Neural progenitor cell (in vitro differentiated cells): ENCODE measurements at regions not wholly inside any gene's neighbourhood (a gene's known extent, or its start where the extent isn't known, plus 50 kb on each side); places are given as distances from the start of the nearest gene placed in this dataset.

Source experiments
- DNase-seq: peaks from one replicate; pipeline ENCODE4 v3.0.0-alpha.2; 2016; ENCODE audit warnings: low spot score
- H2AFZ ChIP-seq: fragments of 200-600 bp; sonication (generic); replicated peaks from 2 replicates; pipeline ENCODE4 v1.6.1; 2016; ENCODE audit warnings: antibody characterized with exemption
- H3F3A ChIP-seq: fragments of 200-600 bp; sonication (generic); 2 replicates; pipeline ENCODE4 v1.6.1; 2016; ENCODE audit warnings: antibody characterized with exemption, low read depth
- H3K27ac ChIP-seq: fragments of 200-600 bp; sonication (generic); 2 replicates; pipeline ENCODE4 v1.5.1; 2016; ENCODE audit warnings: mild to moderate bottlenecking
- H3K27me3 ChIP-seq: fragments of 200-600 bp; sonication (generic); 2 replicates; pipeline ENCODE4 v1.6.1; 2016; ENCODE audit warnings: mild to moderate bottlenecking, moderate library complexity
- H3K36me3 ChIP-seq: fragments of 200-600 bp; sonication (generic); 2 replicates; pipeline ENCODE4 v1.5.1; 2016
- H3K4me1 ChIP-seq: fragments of 200-600 bp; sonication (generic); 2 replicates; pipeline ENCODE4 v1.6.1; 2016; ENCODE audit warnings: mixed run types
- H3K4me2 ChIP-seq: fragments of 200-600 bp; sonication (generic); 2 replicates; pipeline ENCODE4 v1.6.1; 2016
- H3K4me3 ChIP-seq: fragments of 200-600 bp; sonication (generic); 2 replicates; pipeline ENCODE4 v1.5.1; 2016
- H3K79me2 ChIP-seq: fragments of 200-600 bp; sonication (generic); 2 replicates; pipeline ENCODE4 v1.6.1; 2016; ENCODE audit warnings: low read depth
- H3K9ac ChIP-seq: fragments of 200-600 bp; sonication (generic); 2 replicates; pipeline ENCODE4 v1.6.1; 2016
- H3K9me3 ChIP-seq: fragments of 200-600 bp; sonication (generic); 2 replicates; pipeline ENCODE4 v1.5.1; 2016; ENCODE audit warnings: low read depth
- H4K20me1 ChIP-seq: fragments of 200-600 bp; sonication (generic); 2 replicates; pipeline ENCODE4 v1.6.1; 2016; ENCODE audit warnings: low read depth
- H3K27ac Mint-ChIP-seq: 3 replicates; pipeline ENCODE4 v1.8.0; 2021; ENCODE audit warnings: mixed read lengths
- H3K27me3 Mint-ChIP-seq: 2 replicates; pipeline ENCODE4 v1.8.0; 2022; ENCODE audit warnings: low read depth, mild to moderate bottlenecking, inconsistent platforms, moderate library complexity, mixed read lengths; ENCODE audit not compliant: insufficient read depth
- H3K36me3 Mint-ChIP-seq: 3 replicates; pipeline ENCODE4 v1.8.0; 2021; ENCODE audit warnings: mixed read lengths
- H3K4me1 Mint-ChIP-seq: 3 replicates; pipeline ENCODE4 v1.8.0; 2021; ENCODE audit warnings: mixed read lengths
- H3K4me3 Mint-ChIP-seq: 3 replicates; pipeline ENCODE4 v1.8.0; 2021; ENCODE audit warnings: mild to moderate bottlenecking, moderate library complexity, mixed read lengths
- H3K9me3 Mint-ChIP-seq: 3 replicates; pipeline ENCODE4 v1.8.0; 2020; ENCODE audit warnings: mixed read lengths
- EZH2 ChIP-seq: fragments of 200-600 bp; sonication (generic); IDR thresholded peaks from 2 replicates; pipeline ENCODE4 v1.6.1; 2017; ENCODE audit warnings: antibody characterized with exemption, mild to moderate bottlenecking, moderate library complexity
- EZH2phosphoT487 ChIP-seq: fragments of 200-600 bp; sonication (generic); IDR thresholded peaks from 2 replicates; pipeline ENCODE4 v1.6.1; 2017; ENCODE audit warnings: antibody characterized with exemption
- TF ChIP-seq, protein P1 (sequence below): fragments of 200-600 bp; sonication (generic); IDR thresholded peaks from 2 replicates; pipeline ENCODE4 v1.5.1; 2017; ENCODE audit warnings: antibody characterized with exemption, mild to moderate bottlenecking

DNA sequence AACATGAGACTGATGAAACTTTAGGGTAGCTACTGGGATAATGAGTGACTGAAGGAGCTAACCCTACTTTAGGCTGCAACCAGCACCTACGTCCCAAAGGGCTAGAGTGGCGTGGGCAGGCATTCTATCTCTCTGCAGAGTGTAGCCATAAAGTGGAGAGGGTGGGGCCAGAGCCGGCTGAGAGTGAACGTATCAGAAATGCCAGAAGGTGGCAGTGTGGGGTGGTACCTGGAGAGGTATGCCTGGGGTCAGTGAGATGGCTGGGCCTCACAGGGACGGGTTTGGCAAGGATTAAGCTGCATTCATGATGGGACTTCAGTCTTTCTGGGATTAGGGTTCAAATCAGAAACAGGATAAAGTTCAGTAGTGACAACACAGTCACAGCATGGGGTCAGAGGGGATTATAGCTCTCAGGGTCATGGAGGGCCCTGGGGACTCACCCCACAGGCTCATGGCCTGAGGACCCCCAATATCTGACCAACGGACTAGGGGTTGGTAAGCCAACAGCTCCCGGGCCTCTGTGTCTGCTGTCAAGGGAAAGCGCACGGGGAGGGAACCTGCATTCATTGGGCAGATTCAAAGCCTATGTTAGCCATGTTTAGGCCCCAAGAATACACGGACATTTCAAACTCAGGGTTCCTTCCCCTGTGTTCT is 86.5 kb upstream of the FOXB1 start:
- Mint-ChIP-seq H3K4me1 (peaks cover 24% of the 10 kb centered on the region), H3K36me3 (no peaks in the 10 kb centered on the region), H3K27me3 (peaks cover 10% of the 10 kb centered on the region), H3K4me3 (no peak overlapping the region), H3K27ac (no peak overlapping the region), H3K9me3 (no peaks in the 10 kb centered on the region)
- TF ChIP-seq EZH2phosphoT487 (no peak), EZH2 (no peak)
- TF ChIP-seq, protein P1, sequence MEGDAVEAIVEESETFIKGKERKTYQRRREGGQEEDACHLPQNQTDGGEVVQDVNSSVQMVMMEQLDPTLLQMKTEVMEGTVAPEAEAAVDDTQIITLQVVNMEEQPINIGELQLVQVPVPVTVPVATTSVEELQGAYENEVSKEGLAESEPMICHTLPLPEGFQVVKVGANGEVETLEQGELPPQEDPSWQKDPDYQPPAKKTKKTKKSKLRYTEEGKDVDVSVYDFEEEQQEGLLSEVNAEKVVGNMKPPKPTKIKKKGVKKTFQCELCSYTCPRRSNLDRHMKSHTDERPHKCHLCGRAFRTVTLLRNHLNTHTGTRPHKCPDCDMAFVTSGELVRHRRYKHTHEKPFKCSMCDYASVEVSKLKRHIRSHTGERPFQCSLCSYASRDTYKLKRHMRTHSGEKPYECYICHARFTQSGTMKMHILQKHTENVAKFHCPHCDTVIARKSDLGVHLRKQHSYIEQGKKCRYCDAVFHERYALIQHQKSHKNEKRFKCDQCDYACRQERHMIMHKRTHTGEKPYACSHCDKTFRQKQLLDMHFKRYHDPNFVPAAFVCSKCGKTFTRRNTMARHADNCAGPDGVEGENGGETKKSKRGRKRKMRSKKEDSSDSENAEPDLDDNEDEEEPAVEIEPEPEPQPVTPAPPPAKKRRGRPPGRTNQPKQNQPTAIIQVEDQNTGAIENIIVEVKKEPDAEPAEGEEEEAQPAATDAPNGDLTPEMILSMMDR: peak; percentile 69
- peaks cover 11% of the 10 kb centered on the region for H3F3A ChIP-seq
- H3K4me2 ChIP-seq: no peak overlapping the region
- no peak overlapping the region for H3K9ac ChIP-seq
- no peak overlapping the region for H2AFZ ChIP-seq
- peaks cover 19% of the 10 kb centered on the region for H3K4me1 ChIP-seq
- no peak overlapping the region for H3K27ac ChIP-seq
- H3K36me3 ChIP-seq: no peaks in the 10 kb centered on the region
- no peaks in the 10 kb centered on the region for H3K9me3 ChIP-seq
- H3K79me2 ChIP-seq: no peaks in the 10 kb centered on the region
- H3K27me3 ChIP-seq: no peaks in the 10 kb centered on the region
- H4K20me1 ChIP-seq: no peaks in the 10 kb centered on the region
- no peak overlapping the region for H3K4me3 ChIP-seq
- DNase-seq: peak; percentile 89

DNA sequence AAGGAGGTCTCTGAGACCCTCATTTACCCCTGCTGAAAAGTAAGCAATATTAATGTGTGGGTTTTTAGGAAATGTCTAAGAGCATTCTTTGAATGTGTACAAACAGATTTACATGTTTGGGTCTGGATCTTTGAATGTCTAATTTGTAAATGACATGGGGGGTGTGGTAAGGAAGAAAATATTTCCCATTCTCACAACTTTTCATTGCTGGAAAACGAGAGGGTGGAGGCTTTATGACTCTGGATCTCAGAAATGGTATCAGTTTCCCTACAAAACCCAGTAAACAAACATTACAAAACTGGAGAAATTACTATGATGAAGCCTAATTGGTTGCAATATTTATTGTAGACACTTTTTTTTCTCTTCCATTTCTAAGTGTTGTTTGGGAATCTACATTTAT is 98.1 kb upstream of the FOXB1 start:
- H3K27me3 Mint-ChIP-seq: no peaks in the 10 kb centered on the region
- Histone ChIP-seq H3F3A (no peaks in the 10 kb centered on the region), H3K36me3 (no peaks in the 10 kb centered on the region), H3K9me3 (no peaks in the 10 kb centered on the region), H3K9ac (no peak overlapping the region), H4K20me1 (no peaks in the 10 kb centered on the region), H3K4me3 (no peak overlapping the region), H3K79me2 (no peaks in the 10 kb centered on the region), H3K4me2 (no peak overlapping the region), H3K4me1 (no peaks in the 10 kb centered on the region), H3K27me3 (no peaks in the 10 kb centered on the region), H3K27ac (no peak overlapping the region), H2AFZ (no peak overlapping the region)
- H3K4me3 Mint-ChIP-seq: no peak overlapping the region
- H3K36me3 Mint-ChIP-seq: no peaks in the 10 kb centered on the region
- H3K9me3 Mint-ChIP-seq: no peaks in the 10 kb centered on the region
- no peaks in the 10 kb centered on the region for H3K4me1 Mint-ChIP-seq
- no peak for DNase-seq
- TF ChIP-seq EZH2phosphoT487 (no peak), EZH2 (no peak)
- TF ChIP-seq, protein P1: no peak
- H3K27ac Mint-ChIP-seq: no peak overlapping the region

DNA sequence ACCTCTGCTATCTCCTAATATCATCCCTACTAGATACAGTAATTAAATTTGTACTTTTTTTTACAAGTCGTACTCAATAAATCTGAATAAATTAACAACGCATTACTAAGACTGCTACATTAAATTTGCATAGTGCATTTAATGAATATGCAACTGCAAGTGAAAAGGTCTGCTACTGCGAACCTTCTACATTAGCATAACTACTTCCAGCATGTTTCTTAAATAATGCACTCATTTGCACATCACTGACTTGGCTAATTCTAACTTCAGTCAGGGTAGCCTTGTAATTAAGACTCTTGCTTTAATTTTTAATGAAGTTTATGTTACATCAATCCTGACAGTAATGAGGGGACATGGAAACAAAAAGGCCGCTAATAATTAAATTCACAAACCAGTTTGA is 98.9 kb upstream of the FOXB1 start:
- Mint-ChIP-seq H3K36me3 (no peaks in the 10 kb centered on the region), H3K9me3 (no peaks in the 10 kb centered on the region), H3K4me3 (no peak overlapping the region), H3K27me3 (no peaks in the 10 kb centered on the region), H3K27ac (no peak overlapping the region), H3K4me1 (no peaks in the 10 kb centered on the region)
- Histone ChIP-seq H4K20me1 (no peaks in the 10 kb centered on the region), H3K36me3 (no peaks in the 10 kb centered on the region), H3K27me3 (no peaks in the 10 kb centered on the region), H3K27ac (no peak overlapping the region), H3K4me1 (no peaks in the 10 kb centered on the region), H2AFZ (no peak overlapping the region), H3K9ac (no peak overlapping the region), H3K9me3 (no peaks in the 10 kb centered on the region), H3K4me2 (no peak overlapping the region), H3K79me2 (no peaks in the 10 kb centered on the region), H3K4me3 (no peak overlapping the region), H3F3A (no peaks in the 10 kb centered on the region)
- no peak for DNase-seq
- TF ChIP-seq EZH2 (no peak), EZH2phosphoT487 (no peak)
- TF ChIP-seq, protein P1: no peak
